OCI-LY7 (cell line): ENCODE measurements at regions not wholly inside any gene's neighbourhood (a gene's known extent, or its start where the extent isn't known, plus 50 kb on each side); places are given as distances from the start of the nearest gene placed in this dataset.

Experiments used
- BruUV-seq: library from RNA; stranded (reverse); fragments of 400-500 nt; replicated peaks from 2 replicates; lab custom pipeline; 2021; lab: Mats Ljungman, UMichigan
- CTCF ChIA-PET: fragments of 300-600 bp; sonication (Branson Sonifier 250); formaldehyde crosslinking; loops from one replicate; lab custom pipeline; 2022; ENCODE audit warnings: antibody characterized with exemption; ENCODE audit not compliant: unreplicated experiment; lab: Charles Lee
- POLR2A ChIA-PET: fragments of 300-600 bp; sonication (Branson Sonifier 250); formaldehyde crosslinking; loops from one replicate; lab custom pipeline; 2022; ENCODE audit warnings: antibody characterized with exemption; lab: Charles Lee
- DNase-seq: peaks from one replicate; pipeline ENCODE4 v3.0.0-alpha.2; 2015; ENCODE audit warnings: low spot score
- H2AFZ ChIP-seq: fragments of 200-600 bp; sonication (generic), shearing (Covaris generic); 2 replicates; pipeline ENCODE4 v1.6.1; 2014; ENCODE audit warnings: mild to moderate bottlenecking, antibody characterized with exemption, low read length, moderate library complexity
- H3K27ac ChIP-seq: fragments of 200-600 bp; sonication (generic); 2 replicates; pipeline ENCODE4 v1.5.1; 2014; ENCODE audit warnings: mixed run types, low read depth, mild to moderate bottlenecking, moderate library complexity, low read length, inconsistent platforms; ENCODE audit not compliant: poor library complexity, severe bottlenecking
- H3K36me3 ChIP-seq: fragments of 200-600 bp; sonication (generic); 2 replicates; pipeline ENCODE4 v1.6.1; 2014; ENCODE audit warnings: mild to moderate bottlenecking, antibody characterized with exemption, low read length, moderate library complexity, mixed read lengths; ENCODE audit not compliant: insufficient read depth
- H3K4me1 ChIP-seq: fragments of 200-600 bp; sonication (generic); 2 replicates; pipeline ENCODE4 v1.5.1; 2014; ENCODE audit warnings: mild to moderate bottlenecking, low read length; ENCODE audit not compliant: insufficient read depth, poor library complexity, severe bottlenecking
- H3K4me2 ChIP-seq: fragments of 200-600 bp; sonication (generic); 2 replicates; pipeline ENCODE4 v1.6.1; 2014; ENCODE audit warnings: mild to moderate bottlenecking, low read length
- H3K4me3 ChIP-seq: fragments of 200-600 bp; sonication (generic); 2 replicates; pipeline ENCODE4 v1.5.1; 2014; ENCODE audit warnings: mild to moderate bottlenecking, low read depth, low read length; ENCODE audit not compliant: poor library complexity, severe bottlenecking
- H3K79me2 ChIP-seq: fragments of 200-600 bp; sonication (generic); 2 replicates; pipeline ENCODE4 v1.6.1; 2016; ENCODE audit warnings: low read depth, mild to moderate bottlenecking, low read length, moderate library complexity, mixed read lengths; ENCODE audit not compliant: insufficient read depth
- H3K9me2 ChIP-seq: fragments of 200-600 bp; sonication (generic); 2 replicates; pipeline ENCODE4 v1.6.1; 2016; ENCODE audit warnings: mild to moderate bottlenecking, low read length, mixed read lengths; ENCODE audit not compliant: insufficient read depth
- H3K9me3 ChIP-seq: fragments of 200-600 bp; sonication (generic); 2 replicates; pipeline ENCODE4 v1.6.1; 2014; ENCODE audit warnings: mild to moderate bottlenecking, mixed run types, low read length, mixed read lengths
- H4K20me1 ChIP-seq: fragments of 200-600 bp; sonication (generic); 2 replicates; pipeline ENCODE4 v1.6.1; 2014; ENCODE audit warnings: mild to moderate bottlenecking, antibody characterized with exemption, low read length, moderate library complexity, mixed read lengths; ENCODE audit not compliant: insufficient read depth
- CTCF ChIP-seq: fragments of 200-600 bp; sonication (generic); conservative IDR thresholded peaks from 2 replicates; pipeline ENCODE4 v1.5.1; 2014; ENCODE audit warnings: mild to moderate bottlenecking, antibody characterized with exemption, low read length, moderate library complexity, mixed read lengths
- EZH2phosphoT487 ChIP-seq: fragments of 200-600 bp; sonication (generic); IDR thresholded peaks from 2 replicates; pipeline ENCODE4 v1.6.1; 2018; ENCODE audit warnings: low read depth, borderline replicate concordance, mild to moderate bottlenecking, mixed run types, antibody characterized with exemption, low read length, moderate library complexity, mixed read lengths
- intact Hi-C: fragments of 100-400 bp; cut with micrococcal nuclease; formaldehyde crosslinking; loops from one replicate; pipeline ENCODE4 v1.10.0; 2022; ENCODE audit not compliant: unreplicated experiment

GRCh38 chr15:93646193-93646592 lies 557.2 kb upstream of the RGMA start:
- intact Hi-C loops, result no loop called here
- POLR2A ChIA-PET, result no interaction called here

GRCh38 chr15:93645594-93645993 lies 556.6 kb upstream of the RGMA start:
- no TSS peak for BruUV-seq

More at GRCh38 chr15:93646193-93646592, 557.2 kb upstream of the RGMA start:
- H3K79me2 ChIP-seq, result no peaks in the 10 kb centered on the region
- no TSS peak for BruUV-seq
- DNase-seq, result no peak
- no peak overlapping the region for H3K4me3 ChIP-seq
- no peaks in the 10 kb centered on the region for H4K20me1 ChIP-seq
- TF ChIP-seq CTCF (no peak), EZH2phosphoT487 (no peak)
- CTCF ChIA-PET, result no interaction called here
- no peak overlapping the region for H3K4me2 ChIP-seq
- no peaks in the 10 kb centered on the region for H3K9me3 ChIP-seq
- no peak overlapping the region for H2AFZ ChIP-seq
- H3K36me3 ChIP-seq, result no peaks in the 10 kb centered on the region
- no peak overlapping the region for H3K27ac ChIP-seq
- no peaks in the 10 kb centered on the region for H3K4me1 ChIP-seq
- H3K9me2 ChIP-seq, result no peaks in the 10 kb centered on the region

More at GRCh38 chr15:93645594-93645993, 556.6 kb upstream of the RGMA start:
- Histone ChIP-seq H3K36me3 (no peaks in the 10 kb centered on the region), H3K4me3 (no peak overlapping the region), H2AFZ (no peak overlapping the region), H3K9me3 (no peaks in the 10 kb centered on the region), H4K20me1 (no peaks in the 10 kb centered on the region), H3K4me2 (no peak overlapping the region), H3K27ac (no peak overlapping the region), H3K79me2 (no peaks in the 10 kb centered on the region), H3K4me1 (no peaks in the 10 kb centered on the region), H3K9me2 (no peaks in the 10 kb centered on the region)
- CTCF ChIA-PET, result no interaction called here
- TF ChIP-seq CTCF (no peak), EZH2phosphoT487 (no peak)
- intact Hi-C loops, result no loop called here
- POLR2A ChIA-PET, result no interaction called here
- DNase-seq, result no peak
